ENCODE measurements at regions not wholly inside any gene's neighbourhood (a gene's known extent, or its start where the extent isn't known, plus 50 kb on each side); places are given as distances from the start of the nearest gene placed in this dataset.

DNA sequence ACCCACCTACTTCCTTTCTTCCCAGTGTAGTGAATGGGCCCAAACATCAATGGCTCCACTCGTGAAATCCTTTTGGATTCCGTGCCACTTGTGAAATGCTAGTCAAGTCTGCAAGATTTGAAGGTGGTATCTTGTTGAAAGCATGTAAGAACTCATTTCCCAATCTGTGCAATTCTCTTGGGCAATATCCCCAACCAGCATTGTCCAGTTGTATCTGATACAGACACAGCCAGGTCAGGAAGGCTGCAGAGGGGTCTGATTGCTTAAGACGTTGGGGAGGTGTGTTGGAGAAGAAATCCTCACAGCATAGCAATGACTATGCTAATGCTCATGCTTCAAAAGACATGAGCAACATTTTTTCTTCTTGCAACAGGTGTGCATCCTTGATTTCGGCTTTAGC, 164.8 kb downstream of the VEGFC start:
- no peak for DNase-seq (ENCODE audit: low read depth)

GRCh38 chr4:176631611-176632010, 161.1 kb downstream of the VEGFC start:
- DNase-seq (ENCODE audit: low read depth), result no peak

Measured in stromal cell of bone marrow (primary cell).